Panc1 (cell line): ENCODE measurements at regions not wholly inside any gene's neighbourhood (a gene's known extent, or its start where the extent isn't known, plus 50 kb on each side); places are given as distances from the start of the nearest gene placed in this dataset.

Experiments
- TF ChIP-seq, protein P1 (sequence below): fragments of 450-650 bp; IDR thresholded peaks from 2 replicates; pipeline ENCODE4 v1.5.1; 2017; ENCODE audit warnings: mild to moderate bottlenecking
- TF ChIP-seq, protein P2 (sequence below), 2 experiments: IDR thresholded peaks; 2 replicates each; pipeline ENCODE4 v1.6.1; 2011 to 2012; ENCODE audit warnings: low read depth in 2 of 2, control low read depth in 1 of 2, low read length in 1 of 2, mild to moderate bottlenecking in 1 of 2, moderate library complexity in 1 of 2; ENCODE audit not compliant: insufficient read depth in 1 of 2

DNA sequence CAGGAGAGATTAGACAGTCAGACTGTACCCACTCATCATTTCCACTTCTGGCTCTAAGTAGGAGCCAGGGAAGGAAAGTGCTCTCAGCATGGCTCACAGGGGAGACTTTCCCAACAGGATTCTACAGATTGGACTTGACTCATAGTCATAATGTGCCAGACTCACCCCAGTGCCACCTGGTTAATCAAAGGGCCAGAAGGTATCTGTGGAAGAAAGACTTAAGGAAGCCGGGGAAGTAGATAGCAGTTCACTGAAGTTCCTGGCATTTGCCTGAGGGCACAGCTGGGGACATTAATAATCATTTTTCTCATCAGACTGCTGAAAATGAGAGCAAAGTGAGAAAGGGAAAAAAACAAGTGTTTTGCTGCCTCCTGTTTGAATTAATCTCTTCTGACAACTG, 717.5 kb downstream of the TUSC7 start:
- TF ChIP-seq, protein P1, sequence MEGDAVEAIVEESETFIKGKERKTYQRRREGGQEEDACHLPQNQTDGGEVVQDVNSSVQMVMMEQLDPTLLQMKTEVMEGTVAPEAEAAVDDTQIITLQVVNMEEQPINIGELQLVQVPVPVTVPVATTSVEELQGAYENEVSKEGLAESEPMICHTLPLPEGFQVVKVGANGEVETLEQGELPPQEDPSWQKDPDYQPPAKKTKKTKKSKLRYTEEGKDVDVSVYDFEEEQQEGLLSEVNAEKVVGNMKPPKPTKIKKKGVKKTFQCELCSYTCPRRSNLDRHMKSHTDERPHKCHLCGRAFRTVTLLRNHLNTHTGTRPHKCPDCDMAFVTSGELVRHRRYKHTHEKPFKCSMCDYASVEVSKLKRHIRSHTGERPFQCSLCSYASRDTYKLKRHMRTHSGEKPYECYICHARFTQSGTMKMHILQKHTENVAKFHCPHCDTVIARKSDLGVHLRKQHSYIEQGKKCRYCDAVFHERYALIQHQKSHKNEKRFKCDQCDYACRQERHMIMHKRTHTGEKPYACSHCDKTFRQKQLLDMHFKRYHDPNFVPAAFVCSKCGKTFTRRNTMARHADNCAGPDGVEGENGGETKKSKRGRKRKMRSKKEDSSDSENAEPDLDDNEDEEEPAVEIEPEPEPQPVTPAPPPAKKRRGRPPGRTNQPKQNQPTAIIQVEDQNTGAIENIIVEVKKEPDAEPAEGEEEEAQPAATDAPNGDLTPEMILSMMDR: no peak
- TF ChIP-seq, protein P2, sequence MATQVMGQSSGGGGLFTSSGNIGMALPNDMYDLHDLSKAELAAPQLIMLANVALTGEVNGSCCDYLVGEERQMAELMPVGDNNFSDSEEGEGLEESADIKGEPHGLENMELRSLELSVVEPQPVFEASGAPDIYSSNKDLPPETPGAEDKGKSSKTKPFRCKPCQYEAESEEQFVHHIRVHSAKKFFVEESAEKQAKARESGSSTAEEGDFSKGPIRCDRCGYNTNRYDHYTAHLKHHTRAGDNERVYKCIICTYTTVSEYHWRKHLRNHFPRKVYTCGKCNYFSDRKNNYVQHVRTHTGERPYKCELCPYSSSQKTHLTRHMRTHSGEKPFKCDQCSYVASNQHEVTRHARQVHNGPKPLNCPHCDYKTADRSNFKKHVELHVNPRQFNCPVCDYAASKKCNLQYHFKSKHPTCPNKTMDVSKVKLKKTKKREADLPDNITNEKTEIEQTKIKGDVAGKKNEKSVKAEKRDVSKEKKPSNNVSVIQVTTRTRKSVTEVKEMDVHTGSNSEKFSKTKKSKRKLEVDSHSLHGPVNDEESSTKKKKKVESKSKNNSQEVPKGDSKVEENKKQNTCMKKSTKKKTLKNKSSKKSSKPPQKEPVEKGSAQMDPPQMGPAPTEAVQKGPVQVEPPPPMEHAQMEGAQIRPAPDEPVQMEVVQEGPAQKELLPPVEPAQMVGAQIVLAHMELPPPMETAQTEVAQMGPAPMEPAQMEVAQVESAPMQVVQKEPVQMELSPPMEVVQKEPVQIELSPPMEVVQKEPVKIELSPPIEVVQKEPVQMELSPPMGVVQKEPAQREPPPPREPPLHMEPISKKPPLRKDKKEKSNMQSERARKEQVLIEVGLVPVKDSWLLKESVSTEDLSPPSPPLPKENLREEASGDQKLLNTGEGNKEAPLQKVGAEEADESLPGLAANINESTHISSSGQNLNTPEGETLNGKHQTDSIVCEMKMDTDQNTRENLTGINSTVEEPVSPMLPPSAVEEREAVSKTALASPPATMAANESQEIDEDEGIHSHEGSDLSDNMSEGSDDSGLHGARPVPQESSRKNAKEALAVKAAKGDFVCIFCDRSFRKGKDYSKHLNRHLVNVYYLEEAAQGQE (IDR thresholded peaks at IDR 0.05; ENCODE audit: insufficient read depth in 1 of 2, low read depth in 2 of 2, low read length in 1 of 2): no peak
